H1 (cell line): ENCODE measurements at regions not wholly inside any gene's neighbourhood (a gene's known extent, or its start where the extent isn't known, plus 50 kb on each side); places are given as distances from the start of the nearest gene placed in this dataset.
A peak's percentile ranks its signal among the peaks of the same experiment; 100 is the strongest.

Experiments
- CTCF ChIA-PET: fragments of 300-600 bp; sonication (Branson Sonifier 250); formaldehyde crosslinking; loops from one replicate; lab custom pipeline; 2021; ENCODE audit not compliant: partially characterized antibody; lab: Charles Lee
- POLR2A ChIA-PET: fragments of 300-600 bp; sonication (Branson Sonifier 250); formaldehyde crosslinking; loops from one replicate; lab custom pipeline; 2021; ENCODE audit warnings: inconsistent platforms; ENCODE audit not compliant: partially characterized antibody; lab: Charles Lee
- DNase-seq, 2 experiments: peaks; one replicate each; pipeline versions ENCODE4 v3.0.0 to v3.0.0-alpha.2; 2010 to 2022; ENCODE audit warnings: low spot score in 2 of 2, low read depth in 1 of 2, mixed read lengths in 1 of 2
- FAIRE-seq: peaks from 2 replicates; lab custom pipeline; 2011; peaks lifted over from hg19 to GRCh38; lab: Jason Lieb, UNC
- H2AFZ ChIP-seq: 2 replicates; pipeline ENCODE4 v1.8.1; 2012; ENCODE audit warnings: low read length, inconsistent platforms
- H2AK5ac ChIP-seq: 2 replicates; pipeline ENCODE4 v1.6.1; 2013; ENCODE audit warnings: low read depth, low read length
- H2BK120ac ChIP-seq: replicated peaks from 2 replicates; pipeline ENCODE3; 2013; ENCODE audit warnings: low read depth, low read length, inconsistent platforms
- H2BK12ac ChIP-seq: 2 replicates; pipeline ENCODE4 v1.6.1; 2013; ENCODE audit warnings: low read depth, low read length
- H2BK15ac ChIP-seq: 2 replicates; pipeline ENCODE4 v1.6.1; 2013; ENCODE audit warnings: low read length
- H2BK20ac ChIP-seq: 2 replicates; pipeline ENCODE4 v1.6.1; 2013; ENCODE audit warnings: low read length
- H2BK5ac ChIP-seq: 2 replicates; pipeline ENCODE4 v1.6.1; 2013; ENCODE audit warnings: low read depth, low read length
- H3K14ac ChIP-seq: 2 replicates; pipeline ENCODE4 v1.6.1; 2013; ENCODE audit warnings: inconsistent platforms; ENCODE audit not compliant: insufficient read length
- H3K18ac ChIP-seq: 2 replicates; pipeline ENCODE4 v1.6.1; 2013; ENCODE audit warnings: low read length; ENCODE audit errors: extremely low read depth
- H3K23ac ChIP-seq: 2 replicates; pipeline ENCODE4 v1.6.1; 2013; ENCODE audit warnings: inconsistent platforms; ENCODE audit not compliant: insufficient read length
- H3K23me2 ChIP-seq: 2 replicates; pipeline ENCODE4 v1.6.1; 2013; ENCODE audit warnings: low read depth, low read length
- H3K27ac ChIP-seq: 2 replicates; pipeline ENCODE4 v1.6.1; 2011; ENCODE audit warnings: low read depth, low read length, inconsistent platforms
- H3K27me3 ChIP-seq, 4 experiments: replicated peaks in 1 of 4; 1 replicate in 1 of 4; 2 replicates in 3 of 4; pipeline versions ENCODE4 v1.6.1 to v1.8.1; 2011 to 2013; ENCODE audit warnings: low read length in 3 of 4, mild to moderate bottlenecking in 3 of 4, inconsistent platforms in 2 of 4, mixed read lengths in 2 of 4, moderate library complexity in 1 of 4; ENCODE audit not compliant: control insufficient read depth in 3 of 4, insufficient read depth in 3 of 4; ENCODE audit errors: extremely low read depth in 1 of 4
- H3K36me3 ChIP-seq, 4 experiments: 2 replicates each; pipeline versions ENCODE4 v1.6.1 to v1.8.1; 2011 to 2013; ENCODE audit warnings: mild to moderate bottlenecking in 4 of 4, low read length in 3 of 4, moderate library complexity in 2 of 4, control low read depth in 1 of 4, inconsistent platforms in 1 of 4; ENCODE audit not compliant: insufficient read depth in 4 of 4, control insufficient read depth in 2 of 4
- H3K4ac ChIP-seq: replicated peaks from 2 replicates; pipeline ENCODE3; 2013; ENCODE audit warnings: low read length, low read depth, mixed read lengths, inconsistent platforms; ENCODE audit not compliant: insufficient read length
- H3K4me1 ChIP-seq, 4 experiments: replicated peaks in 1 of 4; 1 replicate in 1 of 4; 2 replicates in 3 of 4; pipeline versions ENCODE4 v1.6.1 to v1.8.1; 2011 to 2013; ENCODE audit warnings: low read length in 3 of 4, inconsistent platforms in 2 of 4, mixed read lengths in 1 of 4; ENCODE audit not compliant: insufficient read depth in 4 of 4, control insufficient read depth in 3 of 4
- H3K4me2 ChIP-seq, 2 experiments: 2 replicates each; pipeline versions ENCODE4 v1.6.1 to v1.8.1; 2011 to 2013; ENCODE audit warnings: low read depth in 2 of 2, low read length in 2 of 2, control low read depth in 1 of 2, inconsistent platforms in 1 of 2, mild to moderate bottlenecking in 1 of 2; ENCODE audit not compliant: insufficient read depth in 1 of 2
- H3K4me3 ChIP-seq, 4 experiments: fragments of 200-600, 300-600 bp in 1 of 4; sonication (generic), shearing (Covaris generic), sonication (Bioruptor Twin) in 1 of 4; 2 replicates each; pipeline versions ENCODE4 v1.5.1 to v1.8.1; 2011 to 2016; ENCODE audit warnings: low read length in 4 of 4, low read depth in 3 of 4, control low read depth in 2 of 4, inconsistent platforms in 2 of 4, mild to moderate bottlenecking in 2 of 4, mixed read lengths in 1 of 4, moderate library complexity in 1 of 4; ENCODE audit not compliant: insufficient read depth in 2 of 4; ENCODE audit errors: extremely low read depth in 1 of 4
- H3K56ac ChIP-seq: replicated peaks from 2 replicates; pipeline ENCODE3; 2013; ENCODE audit warnings: low read depth, mild to moderate bottlenecking, mixed read lengths, low read length, inconsistent platforms; ENCODE audit not compliant: insufficient read length
- H3K79me1 ChIP-seq: 2 replicates; pipeline ENCODE4 v1.6.1; 2013; ENCODE audit warnings: low read depth, low read length, control low read depth
- H3K79me2 ChIP-seq, 2 experiments: 2 replicates each; pipeline versions ENCODE4 v1.6.1 to v1.8.1; 2012 to 2013; ENCODE audit warnings: low read length in 2 of 2, mild to moderate bottlenecking in 2 of 2, inconsistent platforms in 1 of 2; ENCODE audit not compliant: insufficient read depth in 2 of 2, control insufficient read depth in 1 of 2
- H3K9ac ChIP-seq, 4 experiments: replicated peaks in 1 of 4; 1 replicate in 1 of 4; 2 replicates in 3 of 4; pipeline versions ENCODE4 v1.6.1 to v1.8.1; 2011 to 2013; ENCODE audit warnings: low read depth in 3 of 4, low read length in 3 of 4, control low read depth in 2 of 4, mild to moderate bottlenecking in 2 of 4, moderate library complexity in 2 of 4, inconsistent platforms in 1 of 4; ENCODE audit errors: extremely low read depth in 1 of 4
- H3K9me3 ChIP-seq, 2 experiments: 2 replicates each; pipeline versions ENCODE4 v1.6.1 to v1.8.1; 2012 to 2013; ENCODE audit warnings: mild to moderate bottlenecking in 2 of 2, moderate library complexity in 2 of 2, control low read depth in 1 of 2, inconsistent platforms in 1 of 2, low read depth in 1 of 2, low read length in 1 of 2, mixed read lengths in 1 of 2; ENCODE audit not compliant: insufficient read depth in 2 of 2
- H4K20me1 ChIP-seq, 2 experiments: replicated peaks in 1 of 2; 2 replicates each; pipeline versions ENCODE3 to v1.8.1; 2011 to 2013; ENCODE audit warnings: inconsistent platforms in 2 of 2, low read length in 2 of 2, mild to moderate bottlenecking in 1 of 2; ENCODE audit not compliant: insufficient read depth in 2 of 2, control insufficient read depth in 1 of 2
- H4K5ac ChIP-seq: 2 replicates; pipeline ENCODE4 v1.6.1; 2013; ENCODE audit warnings: low read length, low read depth, mixed read lengths, inconsistent platforms; ENCODE audit not compliant: insufficient read length
- H4K8ac ChIP-seq: 2 replicates; pipeline ENCODE4 v1.8.0; 2013; ENCODE audit warnings: mild to moderate bottlenecking, moderate library complexity, low read length, inconsistent platforms; ENCODE audit not compliant: insufficient read depth; ENCODE audit errors: extremely low read depth
- H4K91ac ChIP-seq: replicated peaks from 2 replicates; pipeline ENCODE3; 2013; ENCODE audit warnings: low read length, mixed read lengths, inconsistent platforms; ENCODE audit not compliant: insufficient read length
- HDAC6 ChIP-seq: IDR thresholded peaks from one replicate; pipeline ENCODE4 v1.7.1; 2012; ENCODE audit warnings: low read depth, mild to moderate bottlenecking, inconsistent platforms, low read length, moderate library complexity
- TAF1 ChIP-seq: IDR thresholded peaks from 2 replicates; pipeline ENCODE4 v1.6.1; 2011; ENCODE audit warnings: mild to moderate bottlenecking, low read depth, low read length
- TBP ChIP-seq: IDR thresholded peaks from 2 replicates; pipeline ENCODE4 v1.6.1; 2011; ENCODE audit warnings: low read depth, low read length, improper control_type of control experiment
- WGBS, 2 experiments: shearing (Covaris generic) in 1 of 2; methylation state at CpG; one replicate each; pipeline versions ENCODE4 v1.1.6 to v1.1.7; 2013 to 2015; ENCODE audit warnings: low lambda C conversion rate in 2 of 2, mixed read lengths in 2 of 2, inconsistent platforms in 1 of 2, low coverage in 1 of 2, missing lambda C conversion rate in 1 of 2; ENCODE audit not compliant: insufficient replicate concordance in 2 of 2, insufficient coverage in 1 of 2, insufficient read length in 1 of 2; ENCODE audit errors: extremely low coverage in 1 of 2, missing lambda C conversion rate in 1 of 2; 5-methylcytosine and 5-hydroxymethylcytosine counted together

DNA sequence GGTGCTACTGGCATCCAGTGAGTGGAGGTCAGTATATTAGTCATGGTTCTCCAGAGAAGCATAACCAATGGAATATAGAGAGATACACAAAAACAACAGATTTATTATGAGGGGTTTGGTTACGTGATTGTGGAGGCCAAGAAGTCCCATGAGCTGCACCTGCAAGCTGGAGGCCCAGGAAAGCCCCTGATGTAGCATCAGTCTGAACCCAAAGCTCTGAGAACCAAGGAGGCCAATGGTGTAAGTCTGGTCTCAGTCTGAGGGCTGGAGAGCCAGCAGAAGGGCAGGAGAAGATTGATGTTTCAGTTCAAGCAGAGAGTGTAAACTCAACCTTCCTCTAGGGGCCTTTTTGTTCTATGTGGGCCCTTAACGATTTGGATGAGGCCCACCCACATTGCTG, 144.1 kb downstream of the KLF13 start:
- peaks cover 0 to 5% (median 0%) of the 10 kb centered on the region in 4 experiments; a peak in 1 of 7 replicates for H3K4me1 ChIP-seq
- H3K36me3 ChIP-seq = no peaks in the 10 kb centered on the region
- no peak overlapping the region for H2AFZ ChIP-seq
- no peak overlapping the region for H2BK5ac ChIP-seq
- POLR2A ChIA-PET = interaction anchor here (1.0 kb wide), 1 partner anchor 166 kb away, joined by 3 read pairs; no protein-coding TSS in a partner anchor
- TF ChIP-seq HDAC6 (no peak), TBP (no peak), TAF1 (no peak)
- FAIRE-seq (no peak), DNase-seq (peak in 1 of 2 experiments; percentile 8)
- no peak overlapping the region for H3K4me2 ChIP-seq
- no peak overlapping the region for H3K14ac ChIP-seq
- H3K23ac ChIP-seq = no peak overlapping the region
- H3K9ac ChIP-seq = no peak overlapping the region
- no peak overlapping the region for H3K27ac ChIP-seq
- 94% methylated on average over 2 of the region's 2 CpGs; no CpG with 5 or more reads in 1 of the 2 experiments for WGBS, 2 experiments
- no peak overlapping the region for H2BK20ac ChIP-seq
- no peaks in the 10 kb centered on the region for H3K9me3 ChIP-seq
- no peaks in the 10 kb centered on the region for H3K79me2 ChIP-seq
- 0 out of 2 replicates have a peak, but pooled peaks cover 2% of the 10 kb centered on the region for H3K23me2 ChIP-seq
- H3K18ac ChIP-seq = no peak overlapping the region
- no peak overlapping the region for H2BK12ac ChIP-seq
- H4K91ac ChIP-seq = no peak overlapping the region
- H3K4ac ChIP-seq = no peak overlapping the region
- H3K79me1 ChIP-seq = no peaks in the 10 kb centered on the region
- no peak overlapping the region for H2BK15ac ChIP-seq
- H3K27me3 ChIP-seq = no peaks in the 10 kb centered on the region
- H3K56ac ChIP-seq = no peak overlapping the region
- no peaks in the 10 kb centered on the region for H4K20me1 ChIP-seq
- H3K4me3 ChIP-seq = no peak overlapping the region
- H2BK120ac ChIP-seq = no peak overlapping the region
- H4K8ac ChIP-seq = no peak overlapping the region
- no peak overlapping the region for H4K5ac ChIP-seq
- CTCF ChIA-PET = interaction anchor here (0.9 to 10.6 kb wide), 4 partner anchors 11 to 271 kb away, joined by 3 to 105 read pairs (median 51); no protein-coding TSS in a partner anchor
- no peak overlapping the region for H2AK5ac ChIP-seq
